Fibroblast of skin of left quadriceps (primary cell): ENCODE measurements at regions not wholly inside any gene's neighbourhood (a gene's known extent, or its start where the extent isn't known, plus 50 kb on each side); places are given as distances from the start of the nearest gene placed in this dataset.

Experiments
- DNase-seq, 2 experiments: peaks; one replicate each; pipeline ENCODE4 v3.0.0-alpha.2; 2013; ENCODE audit warnings: low read depth in 2 of 2

DNA sequence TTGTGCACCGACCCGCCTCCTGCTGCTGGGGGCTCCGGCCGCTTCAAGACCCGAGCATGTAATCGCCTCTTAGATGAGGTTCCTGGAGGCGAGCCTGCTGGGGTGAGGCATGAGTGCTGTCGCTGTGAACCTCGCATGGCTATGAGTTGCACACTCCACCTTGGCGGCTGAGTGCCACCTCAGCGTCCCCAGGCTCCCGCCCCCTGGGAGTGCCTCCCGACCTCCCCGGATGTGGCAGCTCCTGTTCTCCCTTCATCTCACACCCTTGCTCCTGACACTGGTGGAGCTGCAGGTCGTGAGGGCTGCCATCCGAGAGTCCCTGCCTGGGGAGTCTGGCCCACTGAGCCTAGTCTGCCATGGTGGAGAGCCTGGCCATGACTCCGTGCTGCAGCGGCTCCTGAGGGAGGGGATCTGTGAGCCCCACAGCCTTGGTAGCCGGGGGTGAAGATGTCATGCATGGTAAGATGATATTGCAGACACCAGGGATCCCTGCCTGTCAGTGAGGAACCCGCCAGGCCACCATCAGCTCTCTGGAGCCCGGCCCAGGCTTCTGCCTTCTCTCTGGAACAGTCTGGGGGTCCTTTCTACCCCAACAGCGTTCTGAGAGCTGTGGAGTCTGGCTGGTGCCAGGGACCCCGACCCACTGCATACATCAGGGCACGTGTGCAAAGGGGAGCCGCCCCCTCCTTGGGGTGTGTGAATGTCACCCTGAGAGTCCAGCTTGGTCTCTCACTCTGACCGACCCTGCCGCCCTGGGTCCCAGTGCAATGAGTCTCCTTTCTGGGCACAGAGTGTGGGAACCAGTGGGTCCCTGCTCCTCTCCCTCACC is 61.6 kb upstream of the HS6ST1 start:
- no peak for DNase-seq

DNA sequence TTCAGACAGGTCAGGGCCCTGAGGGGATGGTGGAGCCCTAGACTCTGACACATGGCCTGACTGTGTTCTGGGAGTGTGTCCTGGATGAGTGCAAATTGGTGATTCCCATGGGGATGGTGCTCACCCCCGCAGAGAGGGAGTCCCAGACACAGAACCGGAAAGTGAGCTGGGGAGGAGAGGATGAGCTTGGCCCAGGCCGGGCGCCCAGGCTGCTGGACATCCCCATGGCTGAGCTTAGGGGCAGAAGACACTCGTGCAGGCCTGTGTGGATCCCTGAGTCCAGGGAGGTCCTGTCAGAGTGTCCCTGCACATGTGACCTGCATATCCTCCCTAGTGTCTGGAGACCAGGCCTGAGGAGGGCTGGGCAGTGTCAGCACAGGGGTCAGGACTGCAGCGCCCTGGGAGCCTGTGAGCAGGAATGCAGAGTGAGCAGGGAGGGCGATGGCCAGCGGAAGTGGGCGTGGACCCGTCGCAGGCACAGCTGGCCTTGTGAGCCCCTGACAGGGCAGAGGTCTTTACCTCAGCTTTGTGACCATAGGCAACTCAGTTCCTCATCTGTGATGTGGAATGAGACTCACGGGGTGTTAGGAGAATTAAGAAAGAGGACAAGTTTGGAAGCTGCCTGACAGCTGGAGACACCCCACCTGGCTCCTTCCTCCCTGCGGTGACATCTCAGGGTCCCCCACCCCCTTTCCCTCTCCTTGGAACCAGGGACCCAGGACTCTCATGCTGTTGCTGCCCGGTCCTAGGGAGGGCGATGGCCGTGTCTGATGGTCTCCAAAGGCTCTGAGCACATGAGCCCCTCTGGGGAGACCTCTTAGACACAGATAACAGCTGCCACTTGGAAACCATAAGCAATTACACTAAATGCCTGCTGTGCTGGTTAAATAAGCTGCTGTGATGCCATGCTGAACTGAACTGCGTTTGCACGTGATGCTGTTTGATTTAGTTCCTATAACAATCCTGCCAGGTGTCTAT is 62.6 kb upstream of the HS6ST1 start:
- no peak for DNase-seq

DNA sequence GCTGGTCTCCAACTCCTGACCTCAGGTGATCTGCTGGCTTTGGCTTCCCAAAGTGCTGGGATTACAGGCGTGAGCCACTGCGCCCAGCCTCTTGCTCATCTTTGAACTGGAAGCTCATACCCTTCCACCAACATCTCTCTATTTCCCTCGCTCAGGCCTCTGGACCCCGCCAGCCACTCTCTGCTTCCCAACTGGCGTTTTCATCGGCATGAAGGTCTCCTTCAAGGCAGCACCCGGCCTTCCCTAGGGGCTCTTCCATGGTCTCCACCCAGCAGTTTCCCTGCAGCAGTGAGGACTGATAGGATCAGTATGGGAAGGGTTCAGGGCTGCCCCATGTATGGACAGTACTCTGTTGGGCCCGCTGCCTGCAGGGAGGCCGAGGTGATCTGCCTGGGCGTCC is 65.8 kb upstream of the HS6ST1 start:
- DNase-seq, result no peak

DNA sequence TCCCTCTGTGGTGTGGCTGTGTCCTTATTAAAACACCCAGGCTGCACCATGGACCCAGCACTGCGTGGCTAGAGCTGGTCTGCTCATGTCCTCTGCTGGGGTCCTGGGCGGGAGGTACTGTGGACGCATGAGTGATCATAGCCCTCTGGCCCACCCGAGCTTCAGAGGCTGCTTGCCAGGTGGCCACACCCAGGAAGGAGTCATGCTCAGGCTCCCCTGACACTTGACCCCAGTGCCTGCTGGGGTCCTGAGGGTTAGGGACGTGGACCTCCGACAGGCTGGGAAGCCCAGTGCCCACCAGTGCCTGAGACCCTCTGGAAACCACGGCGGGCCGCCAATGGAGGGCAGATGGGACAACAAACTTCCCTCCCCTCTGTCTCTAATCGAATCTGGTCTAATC is 66.3 kb upstream of the HS6ST1 start:
- DNase-seq, result no peak

DNA sequence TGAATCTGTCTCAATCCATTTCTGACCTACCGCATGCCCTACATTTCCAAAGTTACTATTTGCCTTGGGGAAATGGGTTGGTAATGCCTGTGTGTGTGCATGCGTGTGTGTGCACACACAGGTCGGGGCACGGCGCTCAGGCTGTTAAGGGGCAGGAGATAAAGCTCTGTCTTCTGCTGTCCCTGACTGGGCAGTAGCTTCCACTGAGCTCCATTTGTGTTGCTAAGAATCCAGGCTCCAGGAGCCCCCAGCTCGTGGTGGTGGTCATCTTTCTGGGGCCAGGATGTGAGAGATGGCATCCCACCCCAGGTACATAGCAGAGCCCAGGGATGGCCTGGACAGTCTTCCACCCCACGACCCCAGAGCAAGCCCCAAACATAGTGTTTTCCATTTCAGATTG is 66.7 kb upstream of the HS6ST1 start:
- DNase-seq, result no peak

DNA sequence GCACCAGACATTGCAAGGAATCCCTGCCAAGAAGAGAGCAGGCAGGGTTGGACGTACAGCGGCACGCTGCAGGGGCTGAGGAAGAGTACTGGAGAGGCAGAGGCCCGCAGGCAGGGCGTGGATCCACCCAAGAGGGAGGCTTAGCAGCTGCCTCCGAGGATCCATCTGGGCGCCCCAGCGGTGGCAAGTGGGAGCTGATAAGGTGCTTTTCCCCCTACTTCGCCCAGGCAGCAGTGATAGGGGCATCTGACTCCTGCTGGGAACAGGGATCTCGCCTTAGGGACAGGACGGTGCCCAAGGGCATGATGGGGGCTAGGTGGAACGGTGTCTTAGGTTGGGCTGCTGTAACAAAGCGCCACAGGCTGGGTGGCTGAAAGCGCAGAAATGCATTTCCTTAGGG is 67.4 kb upstream of the HS6ST1 start:
- no peak for DNase-seq

DNA sequence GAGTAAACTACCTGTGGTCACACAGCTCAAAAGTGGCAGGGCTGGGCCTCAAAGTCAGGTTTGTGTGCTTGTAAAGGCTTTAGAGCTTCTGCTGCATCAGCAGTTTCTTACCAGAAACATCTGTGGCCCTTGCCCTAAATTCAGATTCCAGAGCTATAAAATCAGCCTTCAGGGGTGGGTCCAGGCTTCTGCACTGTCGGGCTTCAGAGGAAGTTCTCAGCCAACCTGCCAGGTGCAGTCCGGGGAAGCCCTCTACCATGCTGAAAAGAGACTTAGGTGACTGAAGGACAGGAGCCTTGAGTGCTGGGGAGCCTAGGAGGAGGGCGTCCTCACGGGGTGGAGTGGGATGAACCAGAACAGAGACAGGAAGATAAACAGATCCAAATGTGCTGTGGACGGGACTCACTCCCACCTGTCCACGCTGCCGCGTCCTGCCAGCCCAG is 69.9 kb upstream of the HS6ST1 start:
- no peak for DNase-seq

DNA sequence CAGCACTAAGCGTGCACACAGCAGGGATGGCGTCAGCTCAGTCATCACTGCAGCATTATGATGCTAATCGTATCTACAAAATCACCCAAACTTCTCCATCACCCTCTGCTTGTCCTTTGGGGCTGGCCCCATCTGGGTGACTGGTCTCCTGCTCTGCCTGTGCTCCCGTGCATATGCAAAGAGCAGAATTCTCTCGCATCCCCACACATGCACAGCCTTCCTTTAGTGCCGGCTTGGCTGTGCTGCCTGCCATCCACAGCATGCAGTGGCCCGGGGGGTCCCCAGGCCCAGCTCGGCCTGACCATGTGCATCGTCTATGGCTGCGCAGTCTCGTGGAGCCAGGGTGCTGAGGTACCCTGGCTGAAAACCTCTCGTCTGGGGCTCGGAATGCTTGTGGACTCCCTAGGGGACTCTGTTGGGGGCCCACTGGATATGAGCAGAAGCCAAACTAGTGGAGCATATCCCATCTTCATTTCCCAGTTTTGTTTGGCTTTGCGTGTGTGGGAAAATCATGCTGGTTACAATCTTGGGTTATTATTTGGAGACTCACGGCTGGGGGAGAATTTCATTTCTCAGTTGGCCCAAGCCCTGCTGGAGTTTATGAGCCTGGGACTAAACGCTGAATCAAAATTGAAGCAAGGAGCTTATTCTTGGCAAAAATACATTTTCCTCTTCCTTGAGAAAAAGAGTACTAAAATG is 70.9 kb upstream of the HS6ST1 start:
- no peak for DNase-seq

DNA sequence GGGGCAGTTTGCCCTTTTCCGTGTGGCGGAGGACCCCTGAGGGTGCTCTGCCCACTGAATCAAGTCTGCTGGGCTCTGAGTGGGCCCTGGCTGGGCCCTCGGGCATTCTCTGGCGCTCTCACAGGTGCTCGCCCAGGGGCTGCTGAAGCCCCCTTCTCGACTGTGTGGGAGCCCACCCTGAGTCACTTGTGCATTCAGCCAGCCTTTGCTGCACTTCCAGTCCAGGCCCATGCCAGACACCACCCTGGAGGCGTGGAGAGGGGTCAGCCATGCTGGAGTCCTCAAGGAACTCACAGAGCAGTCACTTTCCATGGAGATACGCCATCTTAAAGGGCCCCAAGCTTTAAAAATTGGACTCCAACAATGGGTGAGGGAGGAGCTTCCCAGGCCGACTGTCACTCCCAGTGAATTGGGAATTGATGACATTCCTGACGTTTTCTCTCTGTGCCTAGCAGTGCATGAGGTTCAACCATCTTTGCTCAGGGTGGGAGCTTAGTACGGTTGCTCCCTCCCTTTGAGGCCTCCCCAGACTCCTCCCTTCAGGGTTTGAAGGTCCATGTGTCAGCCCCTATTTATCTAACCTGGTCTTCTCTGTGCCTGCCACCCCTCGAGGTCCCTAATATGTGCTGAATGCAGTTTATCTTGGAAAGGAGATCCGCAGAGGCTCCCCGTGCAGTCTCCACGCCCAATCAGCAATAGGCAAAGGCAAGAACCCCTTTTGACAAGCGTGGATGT is 71.8 kb upstream of the HS6ST1 start:
- DNase-seq, result no peak

DNA sequence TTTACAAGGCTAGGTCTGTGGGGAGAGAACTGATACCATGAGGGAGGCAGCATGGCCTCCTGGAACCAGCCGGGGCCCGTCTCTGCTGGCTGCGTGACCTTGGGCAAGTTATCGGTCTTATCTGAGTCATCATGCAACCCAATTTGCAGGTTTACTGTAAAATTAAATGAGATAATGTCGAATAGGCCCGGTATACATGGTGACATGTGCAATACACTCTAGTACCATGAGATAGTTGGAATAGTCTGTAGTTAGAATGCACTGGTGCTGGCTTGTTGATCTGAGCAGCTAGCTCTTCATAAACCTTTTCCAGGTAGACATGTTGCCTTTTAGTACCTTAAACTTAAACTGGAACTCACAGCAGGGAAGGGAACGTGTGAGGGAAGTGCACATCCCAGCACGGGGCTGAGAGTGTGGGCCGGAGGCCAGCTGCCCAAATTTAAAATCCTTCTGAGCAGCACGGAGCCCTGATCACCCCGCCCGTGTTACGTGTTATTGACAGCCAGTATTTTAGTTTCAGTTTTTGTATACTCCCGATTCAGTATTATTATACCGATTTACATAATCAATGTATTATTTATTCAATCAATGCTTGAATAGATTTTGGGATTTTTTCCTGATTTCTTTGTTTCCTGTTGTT is 72.4 kb upstream of the HS6ST1 start:
- DNase-seq, result no peak

DNA sequence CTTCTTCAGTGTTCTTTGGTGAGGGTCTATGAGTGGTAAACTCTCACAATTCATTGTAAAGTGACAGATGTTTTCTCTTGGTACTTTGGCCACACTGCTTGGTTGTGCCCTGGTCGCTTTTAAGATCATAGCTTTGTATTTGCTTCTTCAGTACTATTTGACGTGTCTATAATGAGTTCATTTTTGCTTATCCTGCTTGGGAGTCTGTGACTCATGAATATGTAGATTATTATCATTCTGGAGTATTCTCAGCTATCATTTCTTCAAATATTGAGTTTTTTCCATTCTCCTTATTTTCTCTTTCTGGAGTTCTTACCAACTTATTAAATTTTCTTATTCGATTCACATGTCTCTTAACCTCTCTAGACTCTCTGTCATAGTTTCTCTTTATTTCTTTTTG is 73.0 kb upstream of the HS6ST1 start:
- no peak for DNase-seq

DNA sequence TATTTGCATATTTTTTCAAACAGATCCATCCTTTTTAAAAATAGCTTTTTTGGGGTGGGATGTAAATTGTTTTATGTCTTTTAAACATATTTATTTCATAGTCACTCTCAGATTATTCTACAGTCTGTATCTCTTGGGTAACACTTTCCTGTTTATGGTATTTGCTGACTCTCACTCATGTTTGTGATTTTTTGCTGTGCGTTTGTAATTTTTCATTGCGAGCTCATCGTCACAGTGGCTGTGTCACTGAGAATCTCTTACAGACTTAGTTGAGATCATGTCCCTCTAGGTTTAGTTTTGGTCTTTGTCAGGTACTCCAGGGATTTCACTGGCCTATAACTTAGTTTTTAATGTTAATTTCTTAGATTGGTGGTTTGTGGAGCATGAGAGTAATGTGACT is 73.5 kb upstream of the HS6ST1 start:
- no peak for DNase-seq

DNA sequence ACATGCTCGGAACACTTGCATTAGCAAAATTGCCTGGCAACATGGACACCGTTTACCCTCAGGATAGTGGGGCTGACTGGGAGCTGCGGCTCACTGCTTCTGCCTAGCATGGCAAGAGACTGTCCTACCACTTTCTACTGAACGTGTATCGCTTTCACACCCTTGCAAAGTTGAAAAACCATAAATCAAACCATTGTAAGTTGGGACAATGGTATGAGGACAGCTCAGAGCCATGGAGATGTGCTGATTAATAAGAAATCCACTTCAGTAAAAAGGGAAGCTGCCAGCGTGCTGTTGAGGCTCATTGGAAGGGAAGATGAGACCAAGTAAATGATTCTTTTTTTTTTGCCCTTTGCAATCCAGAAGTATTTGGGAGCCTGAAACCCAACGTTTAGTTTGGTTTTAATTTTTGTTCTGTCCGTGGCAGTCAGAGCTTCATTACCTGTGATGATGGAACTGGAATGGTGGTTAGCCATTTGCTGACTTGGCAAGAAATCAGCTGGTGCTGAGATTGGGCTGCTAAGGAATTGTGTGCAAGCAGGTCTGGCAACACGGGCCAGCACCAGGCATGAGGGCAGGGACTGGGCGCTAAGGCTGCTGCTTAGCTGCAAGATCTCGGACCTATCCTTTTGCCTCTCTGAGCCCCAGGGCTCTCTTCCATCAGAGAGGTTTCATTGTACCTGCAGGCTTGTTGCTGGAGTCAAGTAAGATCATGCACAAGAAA is 75.5 kb upstream of the HS6ST1 start:
- no peak for DNase-seq

DNA sequence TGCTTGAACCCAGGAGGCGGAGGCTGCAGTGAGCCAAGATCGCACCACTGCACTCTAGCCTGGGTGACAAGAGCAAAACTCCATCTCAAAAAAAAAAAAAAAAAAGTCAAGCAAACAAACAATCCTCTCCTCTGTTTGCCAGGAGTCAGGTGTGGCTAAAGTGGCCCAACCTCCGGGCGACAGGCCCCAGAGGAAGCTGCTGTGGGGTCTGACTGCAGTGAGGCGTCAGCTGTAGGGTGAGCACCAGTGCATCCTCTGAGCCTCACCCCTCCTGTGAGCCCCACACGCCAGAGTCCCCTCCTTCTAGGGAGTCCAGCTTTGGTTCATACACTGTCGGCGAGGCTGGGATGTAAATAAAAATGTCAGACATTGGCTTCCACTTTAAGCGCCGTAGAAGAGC is 76.5 kb upstream of the HS6ST1 start:
- DNase-seq, result no peak

DNA sequence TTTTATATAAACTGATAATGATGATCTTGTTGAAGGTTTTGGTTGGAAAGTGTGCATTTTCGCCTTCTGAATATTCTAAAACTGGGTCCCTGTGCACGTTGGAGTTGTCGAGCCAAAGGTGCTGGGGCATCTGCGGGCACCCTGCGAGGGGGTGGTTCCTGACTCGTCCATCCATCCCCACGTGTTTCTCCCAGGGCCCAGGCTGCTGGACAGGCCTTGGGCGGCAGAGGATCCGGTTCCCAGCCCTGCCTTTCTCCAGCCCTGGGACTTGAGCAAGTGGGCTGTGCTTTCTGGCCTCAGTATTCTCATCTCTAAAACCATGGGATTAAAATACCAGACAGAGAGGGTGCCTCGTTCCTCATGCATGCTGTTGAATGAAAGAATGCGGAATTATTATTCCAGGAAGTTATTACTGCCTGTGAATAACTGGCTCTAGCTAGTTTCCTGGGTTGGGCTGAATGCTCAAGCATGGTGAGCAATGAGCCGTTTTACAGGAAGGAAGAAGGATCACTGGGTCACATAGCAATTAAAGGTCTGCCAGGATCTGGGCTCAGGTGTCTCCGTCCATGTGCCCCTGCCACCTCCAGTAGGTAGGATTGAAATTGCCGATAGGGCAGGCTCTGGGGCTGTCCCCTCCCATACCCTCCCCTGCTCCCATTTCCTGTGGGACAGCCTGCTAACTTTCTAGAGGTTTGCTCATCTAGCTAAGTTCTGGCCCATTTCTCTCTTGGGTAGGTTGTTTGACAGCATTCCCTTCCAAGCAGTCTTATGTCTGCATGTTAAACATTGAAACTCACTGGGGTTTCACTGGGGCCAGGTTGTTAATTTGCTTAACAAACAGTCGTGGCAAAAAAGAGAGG is 77.2 kb upstream of the HS6ST1 start:
- DNase-seq, result peak; percentile 38 to 56

DNA sequence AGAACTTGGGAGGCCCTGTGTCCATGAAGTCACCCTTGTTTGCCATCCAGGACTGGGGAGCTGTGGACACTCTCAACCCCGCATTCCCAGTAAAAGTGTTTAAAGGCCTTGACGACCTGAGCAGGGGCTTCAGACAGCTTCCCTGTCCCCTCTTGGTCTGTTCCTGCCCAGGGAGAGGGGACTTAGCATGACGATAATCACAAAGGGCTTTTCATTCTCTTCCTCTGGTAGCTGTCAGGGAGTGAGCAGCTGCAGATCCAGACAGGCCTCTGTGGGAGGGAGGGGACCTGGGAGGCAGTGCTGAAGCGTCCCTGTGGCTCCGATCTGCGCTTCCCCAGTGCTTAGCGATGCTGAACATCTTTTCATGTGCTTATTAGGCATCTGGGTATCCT is 77.8 kb upstream of the HS6ST1 start:
- peak; percentile 36 to 40 for DNase-seq

DNA sequence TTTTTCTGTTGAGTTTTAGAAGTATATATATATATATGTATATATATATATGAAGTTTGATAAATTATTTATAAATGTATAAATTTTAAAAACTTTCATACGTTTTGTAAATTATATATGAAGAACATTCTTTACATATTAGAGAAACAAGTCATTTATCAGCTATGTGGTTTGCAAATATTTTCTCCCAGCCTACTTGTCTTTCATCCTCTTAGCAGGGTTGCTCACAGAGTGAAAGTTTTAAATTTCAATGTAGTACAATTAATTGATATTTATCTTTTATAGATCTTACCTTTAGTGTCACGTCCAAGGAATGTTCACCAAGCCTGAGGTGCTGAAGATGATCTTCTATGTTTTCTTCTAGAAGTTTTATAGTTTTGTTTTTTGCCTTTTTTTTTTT is 78.3 kb upstream of the HS6ST1 start:
- DNase-seq, result no peak

DNA sequence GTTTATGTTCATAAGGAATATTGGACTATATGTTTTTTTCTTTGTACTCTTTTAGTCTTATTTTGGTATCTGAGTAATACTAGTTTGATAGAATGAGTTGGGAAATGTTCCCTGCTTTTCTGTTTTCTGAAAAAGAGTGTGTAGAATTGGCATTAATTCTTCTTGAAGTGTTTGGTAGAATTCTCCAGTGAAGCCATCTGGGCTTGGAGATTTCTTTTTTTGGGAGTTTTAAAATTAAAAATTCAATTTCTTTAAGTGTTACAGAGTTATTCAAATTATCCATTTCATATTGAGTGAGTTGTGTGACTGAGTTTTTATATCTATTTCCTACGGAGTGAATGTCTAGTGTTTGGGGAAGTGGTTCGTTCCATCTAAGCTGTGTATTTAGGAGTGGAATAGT is 80.6 kb upstream of the HS6ST1 start:
- DNase-seq, result no peak

DNA sequence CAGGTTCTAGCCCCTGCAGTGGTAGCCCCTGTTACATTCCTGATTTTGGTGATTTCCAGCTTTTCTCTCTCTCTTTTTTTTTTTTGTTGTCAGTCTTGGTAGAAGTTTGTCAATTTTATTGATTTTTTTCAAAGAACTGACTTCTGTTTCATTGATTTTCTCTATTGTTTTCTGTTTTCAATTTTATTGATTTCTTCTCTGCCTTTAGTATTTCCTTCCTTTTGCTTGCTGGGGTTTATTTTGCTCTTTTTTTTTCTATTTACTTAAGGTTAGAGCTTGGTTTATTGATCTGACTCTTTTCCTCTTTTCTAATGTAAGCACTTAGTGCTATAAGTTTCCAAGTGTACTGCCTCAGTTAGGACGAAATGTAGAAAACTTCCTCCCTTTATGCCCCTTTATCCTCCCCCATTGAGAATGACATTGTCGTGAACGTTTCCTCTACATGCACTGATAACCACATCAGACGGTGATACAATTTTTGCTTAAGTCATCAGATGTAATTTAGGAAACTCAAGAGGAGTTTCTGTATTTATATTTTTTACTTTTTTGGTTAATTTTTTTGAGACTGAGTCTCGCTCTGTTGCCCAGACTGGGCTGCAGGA is 81.1 kb upstream of the HS6ST1 start:
- no peak for DNase-seq
